Retina (tissue), 1 donor: ENCODE measurements at regions not wholly inside any gene's neighbourhood (a gene's known extent, or its start where the extent isn't known, plus 50 kb on each side); places are given as distances from the start of the nearest gene placed in this dataset.
"Not testable (repeated sequence)": the region's sequence is repeated elsewhere in the genome, so short reads cannot be mapped to it uniquely, and the experiment has no call there.

ENCODE experiments used
- DNase-seq: peaks from one replicate; pipeline ENCODE4 v3.0.0-alpha.2; 2016

- no peak for DNase-seq
Observed at GRCh38 chr5:92544036-92544435, 1037.0 kb downstream of the NR2F1-AS1 start.

- DNase-seq: no peak
Observed at GRCh38 chr5:92543201-92543600, 1037.8 kb downstream of the NR2F1-AS1 start.

GRCh38 chr5:92542017-92542416 is 1039.0 kb downstream of the NR2F1-AS1 start:
- DNase-seq: not testable (repeated sequence)

- DNase-seq: no peak
Observed at GRCh38 chr5:92527311-92528078, 1053.5 kb downstream of the NR2F1-AS1 start.

GRCh38 chr5:92525131-92525530 is 1055.9 kb downstream of the NR2F1-AS1 start:
- DNase-seq: no peak

- DNase-seq: no peak
Observed at GRCh38 chr5:92519811-92520632, 1061.0 kb downstream of the NR2F1-AS1 start.

- no peak for DNase-seq
Observed at GRCh38 chr5:92518318-92518904, 1062.6 kb downstream of the NR2F1-AS1 start.

GRCh38 chr5:92514896-92515295 is 1066.1 kb downstream of the NR2F1-AS1 start:
- DNase-seq: no peak

GRCh38 chr5:92513067-92513466 is 1068.0 kb downstream of the NR2F1-AS1 start:
- no peak for DNase-seq

GRCh38 chr5:92508271-92508670 is 1072.7 kb downstream of the NR2F1-AS1 start:
- no peak for DNase-seq

GRCh38 chr5:92505925-92506324 is 1075.1 kb downstream of the NR2F1-AS1 start:
- no peak for DNase-seq

GRCh38 chr5:92505145-92505544 is 1075.9 kb downstream of the NR2F1-AS1 start:
- DNase-seq: no peak

- no peak for DNase-seq
Observed at GRCh38 chr5:92504346-92504745, 1076.7 kb downstream of the NR2F1-AS1 start.

GRCh38 chr5:92500752-92501151 is 1080.3 kb downstream of the NR2F1-AS1 start:
- DNase-seq: no peak

- no peak for DNase-seq
Observed at GRCh38 chr5:92496545-92496944, 1084.5 kb downstream of the NR2F1-AS1 start.

GRCh38 chr5:92494508-92494907 is 1086.5 kb downstream of the NR2F1-AS1 start:
- no peak for DNase-seq

GRCh38 chr5:92492908-92493307 is 1088.1 kb downstream of the NR2F1-AS1 start:
- no peak for DNase-seq

GRCh38 chr5:92484484-92484883 is 1096.5 kb downstream of the NR2F1-AS1 start:
- DNase-seq: no peak

GRCh38 chr5:92472981-92473566 is 1090.0 kb upstream of the ARRDC3 start:
- DNase-seq: no peak

GRCh38 chr5:92471861-92472260 is 1088.7 kb upstream of the ARRDC3 start:
- no peak for DNase-seq

- DNase-seq: no peak
Observed at GRCh38 chr5:92470770-92471169, 1087.7 kb upstream of the ARRDC3 start.

GRCh38 chr5:92468295-92468694 is 1085.2 kb upstream of the ARRDC3 start:
- DNase-seq: no peak

- DNase-seq: no peak
Observed at GRCh38 chr5:92467695-92468094, 1084.6 kb upstream of the ARRDC3 start.
